HepG2 (cell line): ENCODE measurements at regions not wholly inside any gene's neighbourhood (a gene's known extent, or its start where the extent isn't known, plus 50 kb on each side); places are given as distances from the start of the nearest gene placed in this dataset.
A peak's percentile ranks its signal among the peaks of the same experiment; 100 is the strongest.

Experiments used
- ATAC-seq: fragments of 200-7000 bp; cut with Tn5 transposase; 3 replicates; pipeline ENCODE4 v1.9.1; 2020; ENCODE audit warnings: mild to moderate bottlenecking, moderate library complexity
- BruUV-seq: library from RNA; stranded (reverse); fragments of 400-500 nt; replicated peaks from 2 replicates; lab custom pipeline; 2021; lab: Mats Ljungman, UMichigan
- CTCF ChIA-PET: fragments of 300-600 bp; formaldehyde crosslinking; extraction: SDS; loops from one replicate; lab custom pipeline; 2021; ENCODE audit warnings: low total read pairs, inconsistent platforms, low intra/inter-chr PET ratio; lab: Yijun Ruan, JAX
- POLR2A ChIA-PET: fragments of 350-600 bp; sonication (Branson Sonifier 250); formaldehyde crosslinking; loops from one replicate; lab custom pipeline; 2020; ENCODE audit warnings: antibody characterized with exemption, inconsistent platforms; lab: Yijun Ruan, JAX
- DNase-seq: peaks from one replicate; pipeline ENCODE4 v3.0.0-alpha.2; 2015; ENCODE audit warnings: low spot score
- FAIRE-seq: peaks from 3 replicates; lab custom pipeline; 2011; peaks lifted over from hg19 to GRCh38; lab: Jason Lieb, UNC
- H2AFZ ChIP-seq: one replicate; pipeline ENCODE4 v1.6.1; 2011; ENCODE audit warnings: low read length, inconsistent platforms
- H3K27ac ChIP-seq: fragments of 300-600 bp; 3 replicates; pipeline ENCODE4 v1.8.0; 2011; ENCODE audit warnings: mixed run types, mild to moderate bottlenecking, mixed read lengths, low read length, inconsistent platforms; ENCODE audit not compliant: insufficient read depth; ENCODE audit errors: extremely low read length
- H3K27me3 ChIP-seq, 2 experiments: fragments of 200-600 bp in 1 of 2; 2 replicates in 1 of 2; 3 replicates in 1 of 2; pipeline versions ENCODE4 v1.6.0 to v1.8.0; 2011; ENCODE audit warnings: low read length in 2 of 2, mild to moderate bottlenecking in 2 of 2, moderate library complexity in 2 of 2, inconsistent platforms in 1 of 2; ENCODE audit not compliant: insufficient read depth in 2 of 2, control insufficient read depth in 1 of 2
- H3K36me3 ChIP-seq, 2 experiments: fragments of 200-600 bp in 1 of 2; replicated peaks in 1 of 2; 2 replicates in 1 of 2; 3 replicates in 1 of 2; pipeline versions ENCODE4 v1.5.1 to v1.8.0; 2011; ENCODE audit warnings: low read length in 2 of 2, inconsistent platforms in 1 of 2; ENCODE audit not compliant: insufficient read depth in 2 of 2, control insufficient read depth in 1 of 2
- H3K4me1 ChIP-seq: 2 replicates; pipeline ENCODE4 v1.5.1; 2012; ENCODE audit warnings: low read length, inconsistent platforms; ENCODE audit not compliant: insufficient read depth
- H3K4me2 ChIP-seq: 2 replicates; pipeline ENCODE4 v1.6.0; 2011; ENCODE audit warnings: low read depth, low read length, inconsistent platforms
- H3K4me3 ChIP-seq, 3 experiments: fragments of 200-600 bp in 1 of 3; sonication (generic), shearing (Covaris generic) in 1 of 3; replicated peaks in 1 of 3; 2 replicates each; pipeline ENCODE4 v1.5.1; 2011 to 2016; ENCODE audit warnings: low read length in 3 of 3, inconsistent platforms in 2 of 3, low read depth in 2 of 3, mild to moderate bottlenecking in 2 of 3, control low read depth in 1 of 3, mixed read lengths in 1 of 3; ENCODE audit not compliant: insufficient read depth in 1 of 3
- H3K79me2 ChIP-seq: one replicate; pipeline ENCODE4 v1.6.1; 2011; ENCODE audit warnings: low read length, inconsistent platforms; ENCODE audit not compliant: insufficient read depth
- H3K9ac ChIP-seq: 2 replicates; pipeline ENCODE4 v1.6.0; 2011; ENCODE audit warnings: mild to moderate bottlenecking, low read depth, low read length, inconsistent platforms; ENCODE audit not compliant: insufficient read depth
- H3K9me3 ChIP-seq: 2 replicates; pipeline ENCODE4 v1.5.1; 2012; ENCODE audit warnings: mild to moderate bottlenecking, low read length
- H4K20me1 ChIP-seq: 2 replicates; pipeline ENCODE4 v1.6.0; 2011; ENCODE audit warnings: inconsistent platforms, mild to moderate bottlenecking, low read length, moderate library complexity; ENCODE audit not compliant: insufficient read depth
- DMTF1 ChIP-seq: sonication (generic); formaldehyde crosslinking; IDR thresholded peaks from 2 replicates; pipeline ENCODE4 v1.4.0; 2020; ENCODE audit warnings: mild to moderate bottlenecking, missing genetic modification reagents
- ZNF17 ChIP-seq: sonication (generic); formaldehyde crosslinking; IDR thresholded peaks from 2 replicates; pipeline ENCODE4 v1.5.0; 2020; ENCODE audit warnings: mild to moderate bottlenecking, missing genetic modification reagents
- ZNF513 ChIP-seq: sonication (generic); formaldehyde crosslinking; conservative IDR thresholded peaks from 2 replicates; pipeline ENCODE4 v1.5.0; 2020; ENCODE audit warnings: missing genetic modification reagents
- ZNF780A ChIP-seq: sonication (generic); formaldehyde crosslinking; IDR thresholded peaks from 2 replicates; pipeline ENCODE4 v1.8.0; 2022; ENCODE audit warnings: mild to moderate bottlenecking, missing genetic modification reagents, moderate library complexity
- ZNF792 ChIP-seq: IDR thresholded peaks from 2 replicates; pipeline ENCODE4 v1.6.1; 2016
- whole genome bisulfite sequencing: methylation state at CpG from one replicate; pipeline ENCODE4 v1.1.6; 2017; ENCODE audit warnings: low lambda C conversion rate; 5-methylcytosine and 5-hydroxymethylcytosine counted together
- in situ Hi-C: cut with HindIII; loops from 2 replicates; pipeline ENCODE4 v1.10.0; 2017; ENCODE audit warnings: low pct_unique_long_range_greater_than_20kb; ENCODE audit not compliant: extremely low pct_ligation_motif_present
- intact Hi-C: fragments of 100-400 bp; cut with micrococcal nuclease; formaldehyde crosslinking; loops from one replicate; pipeline ENCODE4 v1.10.0; 2022; ENCODE audit not compliant: unreplicated experiment

DNA sequence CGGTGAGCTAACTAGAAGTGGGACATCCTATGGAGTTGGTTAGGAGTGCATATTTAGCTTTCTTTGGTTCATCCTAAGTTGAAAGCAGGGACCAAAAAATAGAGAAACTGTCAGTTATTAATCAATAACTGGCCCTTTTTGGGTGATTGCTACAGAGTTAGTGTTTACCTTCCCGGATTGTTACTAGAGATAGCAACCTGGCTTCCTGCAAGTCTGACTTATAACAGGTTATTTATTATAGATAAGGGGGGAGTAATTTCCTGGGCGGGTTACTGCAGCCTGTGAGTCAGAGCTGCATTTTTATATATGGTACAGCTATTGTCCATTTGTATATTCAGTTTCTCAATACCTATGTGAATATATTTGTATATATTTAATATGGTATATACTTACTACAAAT is 522.0 kb downstream of the MFSD1 start:
- Histone ChIP-seq H3K9ac (no peak overlapping the region), H3K4me2 (no peak overlapping the region), H3K4me1 (no peaks in the 10 kb centered on the region), H2AFZ (no peak overlapping the region), H3K27ac (no peak overlapping the region), H3K79me2 (no peaks in the 10 kb centered on the region), H3K36me3 (no peaks in the 10 kb centered on the region), H4K20me1 (no peaks in the 10 kb centered on the region), H3K4me3 (no peak overlapping the region), H3K9me3 (no peaks in the 10 kb centered on the region), H3K27me3 (no peaks in the 10 kb centered on the region)
- WGBS: 1% methylated on average over 3 of the region's 3 CpGs
- CTCF ChIA-PET: no interaction called here
- DNase-seq (no peak), FAIRE-seq (no peak), ATAC-seq (no peak)
- peak; percentile 91; the same call in 1 of the 2 replicates for TF ChIP-seq ZNF792
- no peak for TF ChIP-seq ZNF513 (CRISPR knock-in tag)
- intact Hi-C loops: no loop called here
- BruUV-seq: no TSS peak
- in situ Hi-C loops: no loop called here
- POLR2A ChIA-PET: no interaction called here

GRCh38 chr3:159326998-159327397 is 525.1 kb downstream of the MFSD1 start:
- in situ Hi-C loops: no loop called here
- no TSS peak for BruUV-seq
- Histone ChIP-seq H3K9me3 (no peaks in the 10 kb centered on the region), H3K4me2 (no peak overlapping the region), H3K79me2 (no peaks in the 10 kb centered on the region), H3K4me1 (no peaks in the 10 kb centered on the region), H3K27ac (no peak overlapping the region), H2AFZ (no peak overlapping the region), H4K20me1 (no peaks in the 10 kb centered on the region), H3K36me3 (no peaks in the 10 kb centered on the region), H3K9ac (no peak overlapping the region), H3K27me3 (no peaks in the 10 kb centered on the region), H3K4me3 (no peak overlapping the region)
- CTCF ChIA-PET: no interaction called here
- FAIRE-seq: no peak
- POLR2A ChIA-PET: no interaction called here
- intact Hi-C loops: no loop called here
- TF ChIP-seq DMTF1 (CRISPR knock-in tag) (no peak), ZNF17 (CRISPR knock-in tag) (no peak), ZNF780A (CRISPR knock-in tag) (no peak)
- DNase-seq: no peak
- WGBS: 7% methylated on average over 2 of the region's 2 CpGs
- no peak for ATAC-seq
